NCI-H524 (cell line): ENCODE measurements at regions not wholly inside any gene's neighbourhood (a gene's known extent, or its start where the extent isn't known, plus 50 kb on each side); places are given as distances from the start of the nearest gene placed in this dataset.

ENCODE experiments used
- DNase-seq, 2 experiments: peaks; one replicate each; lab custom pipeline; 2025; lab: John Stamatoyannopoulos, UW

GRCh38 chr6:137758661-137759060 is 108.4 kb upstream of the TNFAIP3 start:
- no peak for DNase-seq

GRCh38 chr6:137759624-137760023 is 107.4 kb upstream of the TNFAIP3 start:
- no peak for DNase-seq

- no peak for DNase-seq
Observed at GRCh38 chr6:137761072-137761471, 106.0 kb upstream of the TNFAIP3 start.

GRCh38 chr6:137761487-137761886 is 105.6 kb upstream of the TNFAIP3 start:
- no peak for DNase-seq

- peak in 1 of 2 experiments; percentile 13 for DNase-seq
Observed at GRCh38 chr6:137762168-137763090, 104.6 kb upstream of the TNFAIP3 start.

GRCh38 chr6:137763436-137763835 is 103.6 kb upstream of the TNFAIP3 start:
- no peak for DNase-seq

- peak; percentile 14 to 53 for DNase-seq
Observed at GRCh38 chr6:137763886-137764285, 103.2 kb upstream of the TNFAIP3 start.

- no peak for DNase-seq
Observed at GRCh38 chr6:137764464-137764863, 102.6 kb upstream of the TNFAIP3 start.

- DNase-seq = no peak
Observed at GRCh38 chr6:137765059-137765458, 102.0 kb upstream of the TNFAIP3 start.

- DNase-seq = no peak
Observed at GRCh38 chr6:137766596-137767370, 100.3 kb upstream of the TNFAIP3 start.

GRCh38 chr6:137767465-137767864 is 99.6 kb upstream of the TNFAIP3 start:
- no peak for DNase-seq

GRCh38 chr6:137767911-137768690 is 99.0 kb upstream of the TNFAIP3 start:
- no peak for DNase-seq

- no peak for DNase-seq
Observed at GRCh38 chr6:137768935-137769334, 98.1 kb upstream of the TNFAIP3 start.

- peak in 1 of 2 experiments; percentile 17 for DNase-seq
Observed at GRCh38 chr6:137769797-137770362, 97.2 kb upstream of the TNFAIP3 start.

GRCh38 chr6:137772541-137773250 is 94.4 kb upstream of the TNFAIP3 start:
- no peak for DNase-seq

GRCh38 chr6:137775227-137775626 is 91.8 kb upstream of the TNFAIP3 start:
- DNase-seq = no peak

- no peak for DNase-seq
Observed at GRCh38 chr6:137775720-137776119, 91.3 kb upstream of the TNFAIP3 start.

- DNase-seq = no peak
Observed at GRCh38 chr6:137776256-137776655, 90.8 kb upstream of the TNFAIP3 start.

GRCh38 chr6:137776786-137777686 is 90.0 kb upstream of the TNFAIP3 start:
- DNase-seq = no peak

GRCh38 chr6:137777687-137778075 is 89.4 kb upstream of the TNFAIP3 start:
- DNase-seq = no peak
